ENCODE measurements at regions not wholly inside any gene's neighbourhood (a gene's known extent, or its start where the extent isn't known, plus 50 kb on each side); places are given as distances from the start of the nearest gene placed in this dataset.

- DNase-seq, result no peak
- H3K4me1 Mint-ChIP-seq, result no peaks in the 10 kb centered on the region
- H3K27ac Mint-ChIP-seq, result no peak overlapping the region
- ATAC-seq (ENCODE audit: low read depth in 2 of 2), result no peak
- H3K27me3 Mint-ChIP-seq, result peaks cover 0 to 12% (median 6%) of the 10 kb centered on the region in 3 donors
- peaks cover 0 to 6% (median 0%) of the 10 kb centered on the region in 7 donors for H3K9me3 Mint-ChIP-seq
- H3K36me3 Mint-ChIP-seq, result no peaks in the 10 kb centered on the region
- no peak overlapping the region for H3K4me3 Mint-ChIP-seq
These were observed 88.0 kb upstream of the NFIB start for GRCh38 chr9:14401911-14402310.

DNA sequence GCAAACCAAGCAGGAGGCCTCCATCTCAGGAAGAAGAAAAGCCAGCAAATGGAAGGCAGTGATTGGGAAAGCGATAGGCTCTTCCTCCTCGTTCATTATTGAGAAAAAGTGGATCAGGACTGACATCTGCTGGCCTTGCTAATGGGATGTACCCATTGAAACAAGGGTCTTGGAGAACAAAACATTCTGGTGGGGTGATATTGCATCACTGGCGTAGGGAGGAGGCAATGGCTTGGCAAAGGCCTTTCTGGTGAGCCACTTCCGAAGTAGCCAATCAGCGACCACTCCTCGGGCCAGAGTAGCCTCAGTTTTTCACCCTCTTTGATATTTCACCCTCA is 86.7 kb upstream of the NFIB start:
- ATAC-seq (ENCODE audit: low read depth in 2 of 2) (no peak), DNase-seq (no peak)
- H3K27ac Mint-ChIP-seq, result no peak overlapping the region
- peaks cover 0 to 6% (median 1%) of the 10 kb centered on the region in 7 donors for H3K9me3 Mint-ChIP-seq
- peaks cover 0 to 12% (median 6%) of the 10 kb centered on the region in 3 donors for H3K27me3 Mint-ChIP-seq
- H3K36me3 Mint-ChIP-seq, result no peaks in the 10 kb centered on the region
- no peak overlapping the region for H3K4me3 Mint-ChIP-seq
- H3K4me1 Mint-ChIP-seq, result no peaks in the 10 kb centered on the region

- Mint-ChIP-seq H3K27me3 (peaks cover 0 to 12% (median 6%) of the 10 kb centered on the region in 3 donors), H3K4me1 (no peaks in the 10 kb centered on the region), H3K9me3 (peaks cover 0 to 6% (median 1%) of the 10 kb centered on the region in 7 donors), H3K27ac (no peak overlapping the region), H3K36me3 (no peaks in the 10 kb centered on the region), H3K4me3 (no peak overlapping the region)
- ATAC-seq (ENCODE audit: low read depth in 2 of 2) (no peak), DNase-seq (no peak)
These were observed 86.1 kb upstream of the NFIB start for GRCh38 chr9:14399756-14400657.

GRCh38 chr9:14398473-14398872 is 84.5 kb upstream of the NFIB start:
- ATAC-seq (ENCODE audit: low read depth in 2 of 2), result no peak
- no peak overlapping the region for H3K27ac Mint-ChIP-seq

DNA sequence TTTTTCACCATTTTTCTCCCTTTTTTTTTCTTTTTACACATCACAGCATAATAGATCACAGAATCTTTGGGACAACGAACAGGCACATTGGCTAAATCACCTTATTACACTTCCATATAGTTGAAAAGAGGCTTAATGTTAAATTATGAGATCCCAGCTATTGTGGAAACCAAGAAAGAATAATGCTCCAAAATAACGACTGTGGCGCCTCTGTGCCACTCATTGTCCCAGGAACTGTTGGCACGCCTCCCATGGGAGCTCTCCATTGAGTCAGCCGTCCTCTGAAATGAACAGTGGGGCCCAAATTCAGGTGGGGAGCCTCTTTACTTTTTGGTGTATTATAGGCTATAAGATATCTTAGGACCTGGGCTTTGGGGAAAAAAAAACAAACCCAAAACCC is 82.2 kb upstream of the NFIB start:
- DNase-seq (no peak), ATAC-seq (ENCODE audit: low read depth in 2 of 2) (no peak)
- no peak overlapping the region for H3K27ac Mint-ChIP-seq
- peaks cover 0 to 6% (median 2%) of the 10 kb centered on the region in 3 donors for H3K27me3 Mint-ChIP-seq
- no peaks in the 10 kb centered on the region for H3K36me3 Mint-ChIP-seq
- no peaks in the 10 kb centered on the region for H3K4me1 Mint-ChIP-seq
- no peak overlapping the region for H3K4me3 Mint-ChIP-seq
- peaks cover 5 to 10% (median 8%) of the 10 kb centered on the region in 7 donors for H3K9me3 Mint-ChIP-seq

More at GRCh38 chr9:14398473-14398872, 84.5 kb upstream of the NFIB start:
- H3K4me1 Mint-ChIP-seq, result no peaks in the 10 kb centered on the region
- H3K27me3 Mint-ChIP-seq, result peaks cover 0 to 6% (median 6%) of the 10 kb centered on the region in 3 donors
- H3K36me3 Mint-ChIP-seq, result no peaks in the 10 kb centered on the region
- DNase-seq, result no peak
- H3K4me3 Mint-ChIP-seq, result no peak overlapping the region
- H3K9me3 Mint-ChIP-seq, result peaks cover 0 to 4% (median 2%) of the 10 kb centered on the region in 7 donors

DNA sequence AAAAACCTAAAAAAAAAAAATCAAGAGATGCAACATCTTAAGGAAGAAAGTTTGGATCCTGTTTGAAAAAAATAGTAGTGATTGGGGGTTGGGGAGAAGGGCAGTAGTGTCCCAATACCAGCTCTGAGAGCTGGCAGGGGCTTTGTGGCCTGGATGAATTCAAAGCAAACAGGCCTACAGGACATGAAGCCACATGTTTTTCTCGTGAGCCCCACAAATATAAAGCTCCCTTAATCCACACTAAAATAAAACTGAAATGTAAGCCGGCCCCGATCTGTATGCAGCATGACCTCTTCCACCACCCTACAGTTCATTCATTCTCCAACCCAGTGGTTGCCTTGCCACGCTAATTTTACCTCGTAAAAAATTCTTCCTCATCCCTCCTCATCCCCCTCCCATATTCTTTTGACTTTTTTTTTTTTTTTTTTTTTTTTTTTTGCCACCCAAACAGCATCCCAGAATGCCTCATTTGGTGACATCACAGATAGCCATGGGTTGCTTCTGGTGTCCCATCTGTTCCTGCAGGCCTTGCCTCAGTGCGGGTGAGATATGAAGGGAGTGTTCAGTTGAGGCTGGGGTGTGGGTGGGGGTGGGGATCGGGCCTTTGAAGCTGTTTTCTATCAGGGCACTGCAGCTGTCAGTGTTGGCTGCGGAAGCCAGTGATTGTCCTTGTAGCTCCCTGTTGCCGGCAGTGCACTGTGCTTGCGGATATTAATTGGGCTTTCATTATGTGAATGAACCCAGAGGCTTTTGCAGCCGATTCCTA is 81.6 kb upstream of the NFIB start:
- H3K4me3 Mint-ChIP-seq, result peak overlapping the region in 1 of 8 donors; percentile 47
- peaks cover 5 to 10% (median 8%) of the 10 kb centered on the region in 7 donors for H3K9me3 Mint-ChIP-seq
- H3K4me1 Mint-ChIP-seq, result no peaks in the 10 kb centered on the region
- no peak overlapping the region for H3K27ac Mint-ChIP-seq
- DNase-seq (no peak), ATAC-seq (ENCODE audit: low read depth in 2 of 2) (no peak)
- H3K36me3 Mint-ChIP-seq, result no peaks in the 10 kb centered on the region
- peaks cover 0 to 4% (median 4%) of the 10 kb centered on the region in 3 donors for H3K27me3 Mint-ChIP-seq

- ATAC-seq (ENCODE audit: low read depth in 2 of 2), result no peak
- no peaks in the 10 kb centered on the region for H3K36me3 Mint-ChIP-seq
- H3K27me3 Mint-ChIP-seq, result peaks cover 0 to 13% (median 0%) of the 10 kb centered on the region in 3 donors
- no peak overlapping the region for H3K4me3 Mint-ChIP-seq
- DNase-seq, result no peak
- H3K27ac Mint-ChIP-seq, result no peak overlapping the region
- H3K9me3 Mint-ChIP-seq, result peaks cover 4 to 10% (median 8%) of the 10 kb centered on the region in 7 donors
- no peaks in the 10 kb centered on the region for H3K4me1 Mint-ChIP-seq
These were observed 79.5 kb upstream of the NFIB start for GRCh38 chr9:14393418-14393817.

- no peaks in the 10 kb centered on the region for H3K4me1 Mint-ChIP-seq
- no peak overlapping the region for H3K27ac Mint-ChIP-seq
- ATAC-seq (ENCODE audit: low read depth in 2 of 2) (no peak), DNase-seq (no peak)
- H3K4me3 Mint-ChIP-seq, result no peak overlapping the region
- no peaks in the 10 kb centered on the region for H3K36me3 Mint-ChIP-seq
- H3K9me3 Mint-ChIP-seq, result peaks cover 4 to 12% (median 8%) of the 10 kb centered on the region in 7 donors
- peaks cover 0 to 13% (median 0%) of the 10 kb centered on the region in 3 donors for H3K27me3 Mint-ChIP-seq
These were observed 77.7 kb upstream of the NFIB start for GRCh38 chr9:14391620-14392019.

DNA sequence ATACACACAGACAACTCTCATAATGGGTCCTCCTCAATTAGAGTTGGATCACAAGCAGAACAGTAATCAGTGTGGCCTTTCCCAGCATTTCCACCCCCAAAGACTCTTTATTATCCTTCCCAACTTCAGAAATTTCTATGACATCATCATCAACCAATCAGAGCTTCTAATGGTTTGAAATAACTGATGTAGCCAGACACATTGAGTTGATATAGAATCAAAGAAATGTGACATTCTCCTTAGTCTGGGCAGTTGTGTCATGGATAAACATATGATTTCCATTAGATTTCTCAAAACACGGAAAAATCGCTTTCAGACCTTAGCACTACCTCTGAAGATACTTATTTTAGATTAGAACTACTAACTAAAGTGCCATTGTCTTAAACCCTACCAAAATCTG is 75.7 kb upstream of the NFIB start:
- no peaks in the 10 kb centered on the region for H3K4me1 Mint-ChIP-seq
- peaks cover 0 to 13% (median 4%) of the 10 kb centered on the region in 3 donors for H3K27me3 Mint-ChIP-seq
- H3K4me3 Mint-ChIP-seq, result no peak overlapping the region
- no peaks in the 10 kb centered on the region for H3K36me3 Mint-ChIP-seq
- peaks cover 4 to 12% (median 10%) of the 10 kb centered on the region in 7 donors for H3K9me3 Mint-ChIP-seq
- ATAC-seq (ENCODE audit: low read depth in 2 of 2), result no peak
- no peak for DNase-seq
- no peak overlapping the region for H3K27ac Mint-ChIP-seq

DNA sequence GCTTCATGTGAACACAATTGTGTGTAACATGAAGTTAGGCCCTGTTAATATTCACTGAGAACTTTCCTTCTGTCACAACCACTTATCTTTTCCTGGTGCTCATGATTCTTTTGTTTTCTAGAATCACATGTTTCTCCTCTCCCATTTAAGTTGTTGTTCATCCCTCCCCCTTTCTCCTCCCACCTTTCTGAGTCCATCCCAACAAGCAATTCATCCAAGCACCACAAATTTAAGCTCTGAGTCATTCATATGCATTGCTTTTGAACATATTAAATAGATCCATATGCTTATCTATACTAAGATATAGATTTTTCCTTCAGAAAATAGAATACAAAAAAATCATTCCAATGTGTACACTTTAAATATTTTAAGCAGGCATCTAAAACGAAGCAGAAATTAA is 75.2 kb upstream of the NFIB start:
- DNase-seq (no peak), ATAC-seq (ENCODE audit: low read depth in 2 of 2) (no peak)
- Mint-ChIP-seq H3K27me3 (peaks cover 0 to 13% (median 9%) of the 10 kb centered on the region in 3 donors), H3K9me3 (peaks cover 4 to 13% (median 9%) of the 10 kb centered on the region in 7 donors), H3K4me1 (no peaks in the 10 kb centered on the region), H3K4me3 (no peak overlapping the region), H3K27ac (no peak overlapping the region), H3K36me3 (no peaks in the 10 kb centered on the region)

- H3K36me3 Mint-ChIP-seq, result no peaks in the 10 kb centered on the region
- no peak overlapping the region for H3K4me3 Mint-ChIP-seq
- DNase-seq, result no peak
- H3K27me3 Mint-ChIP-seq, result peaks cover 0 to 11% (median 7%) of the 10 kb centered on the region in 3 donors
- no peak overlapping the region for H3K27ac Mint-ChIP-seq
- H3K9me3 Mint-ChIP-seq, result peaks cover 0 to 8% (median 1%) of the 10 kb centered on the region in 7 donors
- H3K4me1 Mint-ChIP-seq, result peaks cover 0 to 6% (median 0%) of the 10 kb centered on the region in 3 donors
- no peak for ATAC-seq (ENCODE audit: low read depth in 2 of 2)
These were observed 69.8 kb upstream of the NFIB start for GRCh38 chr9:14383773-14384172.

GRCh38 chr9:14383294-14383693 is 69.4 kb upstream of the NFIB start:
- Mint-ChIP-seq H3K36me3 (no peaks in the 10 kb centered on the region), H3K4me1 (peaks cover 0 to 6% (median 0%) of the 10 kb centered on the region in 3 donors)
- DNase-seq, result no peak

GRCh38 chr9:14380061-14380836 is 66.3 kb upstream of the NFIB start:
- Mint-ChIP-seq H3K4me3 (no peak overlapping the region), H3K36me3 (no peaks in the 10 kb centered on the region), H3K4me1 (peaks cover 0 to 6% (median 0%) of the 10 kb centered on the region in 3 donors), H3K27me3 (peaks cover 0 to 11% (median 7%) of the 10 kb centered on the region in 3 donors), H3K9me3 (peaks cover 0 to 8% (median 2%) of the 10 kb centered on the region in 7 donors), H3K27ac (no peak overlapping the region)
- ATAC-seq (ENCODE audit: low read depth in 2 of 2) (no peak), DNase-seq (no peak)

More at GRCh38 chr9:14383294-14383693, 69.4 kb upstream of the NFIB start:
- Mint-ChIP-seq H3K9me3 (peaks cover 0 to 8% (median 2%) of the 10 kb centered on the region in 7 donors), H3K27me3 (peaks cover 0 to 11% (median 7%) of the 10 kb centered on the region in 3 donors), H3K4me3 (no peak overlapping the region), H3K27ac (no peak overlapping the region)
- ATAC-seq (ENCODE audit: low read depth in 2 of 2), result no peak
